ENCODE measurements at regions not wholly inside any gene's neighbourhood (a gene's known extent, or its start where the extent isn't known, plus 50 kb on each side); places are given as distances from the start of the nearest gene placed in this dataset.

- no peak for TF ChIP-seq CTCF (IDR thresholded peaks at IDR 0.05; ENCODE audit: control insufficient read depth, extremely low read depth, insufficient read depth)
- DNase-seq (ENCODE audit: low read depth): no peak
Measured at GRCh38 chr3:194851941-194852340, 166.3 kb downstream of the FAM43A start.

GRCh38 chr3:194852345-194852744 lies 166.7 kb downstream of the FAM43A start:
- no peak for DNase-seq (ENCODE audit: low read depth)
- no peak for TF ChIP-seq CTCF (IDR thresholded peaks at IDR 0.05; ENCODE audit: control insufficient read depth, extremely low read depth, insufficient read depth)
- H3K4me3 ChIP-seq (ENCODE audit: low read depth, low read length): no peak overlapping the region

More at GRCh38 chr3:194851941-194852340, 166.3 kb downstream of the FAM43A start:
- H3K4me3 ChIP-seq (ENCODE audit: low read depth, low read length): no peak overlapping the region

GRCh38 chr3:194852831-194853508 lies 167.3 kb downstream of the FAM43A start:
- H3K4me3 ChIP-seq (ENCODE audit: low read depth, low read length): no peak overlapping the region
- no peak for TF ChIP-seq CTCF (IDR thresholded peaks at IDR 0.05; ENCODE audit: control insufficient read depth, extremely low read depth, insufficient read depth)
- DNase-seq (ENCODE audit: low read depth): peak; percentile 69

DNA sequence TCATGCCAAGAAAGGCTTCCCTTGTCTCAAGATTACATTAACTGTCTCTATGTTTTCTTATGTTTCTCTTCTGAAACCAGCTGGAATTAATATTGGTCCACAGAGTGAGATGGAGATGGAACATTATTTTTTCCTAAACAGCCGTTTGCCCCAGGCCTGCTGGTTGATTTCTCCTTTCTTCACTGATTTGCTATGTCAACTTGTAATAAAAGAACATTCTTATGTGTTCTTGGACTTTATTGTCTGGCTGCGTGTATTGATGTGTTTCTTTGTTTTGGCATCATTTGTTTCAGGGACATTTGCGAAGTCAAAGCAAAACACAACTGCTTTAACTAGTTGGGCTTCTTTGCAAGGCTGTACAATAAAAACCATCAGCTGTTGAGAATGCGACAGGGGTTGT lies 168.5 kb downstream of the FAM43A start:
- peak; percentile 88 for DNase-seq (ENCODE audit: low read depth)
- no peak for TF ChIP-seq CTCF (IDR thresholded peaks at IDR 0.05; ENCODE audit: control insufficient read depth, extremely low read depth, insufficient read depth)
- no peak overlapping the region for H3K4me3 ChIP-seq (ENCODE audit: low read depth, low read length)

DNA sequence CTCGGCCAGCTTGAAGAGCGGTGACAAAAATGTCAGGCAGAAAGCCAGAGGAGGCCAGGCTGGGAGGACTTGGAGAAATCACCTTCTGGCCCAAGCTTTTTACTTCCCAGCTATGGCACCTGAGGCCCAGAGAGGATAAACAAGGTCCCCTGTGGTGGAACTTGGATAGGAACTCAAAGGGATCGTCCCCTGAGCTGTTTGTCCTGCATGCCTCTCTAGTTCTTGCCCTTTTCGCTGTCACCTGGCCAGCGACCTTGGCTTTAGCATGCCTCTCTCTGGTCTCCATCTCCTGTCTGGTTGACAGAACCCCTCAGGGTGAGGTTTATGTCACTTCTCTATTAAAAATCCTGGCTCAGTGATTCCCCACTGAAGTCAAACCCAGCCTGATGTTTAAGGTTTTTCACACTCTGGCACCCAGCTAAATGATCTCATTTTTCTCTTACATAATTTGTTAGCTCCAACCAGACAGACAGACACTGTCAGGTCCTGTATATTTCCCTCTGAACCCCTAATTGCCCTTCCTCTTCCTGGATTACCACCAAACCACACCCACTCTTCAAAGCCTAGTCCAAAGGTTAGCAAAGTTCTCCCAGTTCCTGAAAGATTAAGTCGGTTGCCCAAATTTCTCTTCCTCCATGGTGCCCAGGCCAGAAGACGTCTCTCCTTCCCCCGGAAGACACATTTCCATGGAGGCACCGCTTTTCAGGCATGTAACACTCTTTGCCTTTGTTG lies 169.1 kb downstream of the FAM43A start:
- DNase-seq (ENCODE audit: low read depth): peak; percentile 61
- TF ChIP-seq CTCF (IDR thresholded peaks at IDR 0.05; ENCODE audit: control insufficient read depth, extremely low read depth, insufficient read depth): no peak
- H3K4me3 ChIP-seq (ENCODE audit: low read depth, low read length): no peak overlapping the region

DNA sequence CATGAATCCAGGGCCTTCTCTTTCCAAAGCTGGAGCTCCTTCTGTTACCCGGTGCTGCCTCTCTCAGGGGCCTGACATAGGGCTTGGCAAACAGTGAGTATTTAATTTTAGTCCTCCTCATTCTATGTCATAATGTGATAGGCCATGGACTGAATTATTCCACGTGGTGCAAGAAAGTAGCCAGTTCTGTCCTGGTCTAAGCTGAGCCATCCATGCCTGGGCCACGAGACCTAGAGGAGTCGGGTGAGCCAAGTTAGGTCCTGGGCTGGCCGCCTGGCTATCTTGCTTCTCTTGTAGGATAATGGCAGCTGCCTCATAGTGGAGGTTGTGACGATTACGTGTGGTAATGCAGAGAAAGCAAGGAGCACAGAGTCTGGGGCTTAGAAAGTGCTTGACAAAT lies 170.6 kb downstream of the FAM43A start:
- H3K4me3 ChIP-seq (ENCODE audit: low read depth, low read length): no peak overlapping the region
- TF ChIP-seq CTCF (IDR thresholded peaks at IDR 0.05; ENCODE audit: control insufficient read depth, extremely low read depth, insufficient read depth): no peak
- DNase-seq (ENCODE audit: low read depth): no peak

All from LNCaP clone FGC (cell line).